Activated CD4-positive, alpha-beta memory T cell treated with anti-CD3 and anti-CD28 coated beads, Interleukin-2, amount 10 ng/mL, durations not matched to agents 7 days and 5 days (primary cell): ENCODE measurements at regions not wholly inside any gene's neighbourhood (a gene's known extent, or its start where the extent isn't known, plus 50 kb on each side); places are given as distances from the start of the nearest gene placed in this dataset.

ENCODE experiments used
- CTCF ChIA-PET: fragments of 350-600 bp; sonication (Branson Sonifier 250); formaldehyde crosslinking; loops from one replicate; lab custom pipeline; 2021; ENCODE audit warnings: antibody characterized with exemption, inconsistent platforms; lab: Charles Lee
- POLR2A ChIA-PET: fragments of 350-600 bp; sonication (Branson Sonifier 250); formaldehyde crosslinking; loops from one replicate; lab custom pipeline; 2021; ENCODE audit warnings: antibody characterized with exemption; lab: Charles Lee
- DNase-seq: peaks from one replicate; pipeline ENCODE4 v3.0.0-alpha.2; 2020
- H3K27ac Mint-ChIP-seq: one replicate; pipeline ENCODE4 v1.8.0; 2021; ENCODE audit warnings: mild to moderate bottlenecking, mixed read lengths
- H3K27me3 Mint-ChIP-seq: one replicate; pipeline ENCODE4 v1.8.0; 2021; ENCODE audit warnings: mixed read lengths
- H3K36me3 Mint-ChIP-seq: one replicate; pipeline ENCODE4 v1.8.0; 2021; ENCODE audit warnings: low read depth, mixed read lengths
- H3K4me1 Mint-ChIP-seq: one replicate; pipeline ENCODE4 v1.8.0; 2021; ENCODE audit warnings: mixed read lengths
- H3K4me3 Mint-ChIP-seq: one replicate; pipeline ENCODE4 v1.8.0; 2021; ENCODE audit warnings: mild to moderate bottlenecking, mixed read lengths
- H3K9me3 Mint-ChIP-seq: one replicate; pipeline ENCODE4 v1.8.0; 2021; ENCODE audit warnings: mixed read lengths

- no peaks in the 10 kb centered on the region for H3K4me1 Mint-ChIP-seq
- DNase-seq, result no peak
- no peak overlapping the region for H3K27ac Mint-ChIP-seq
- CTCF ChIA-PET, result no interaction called here
- H3K36me3 Mint-ChIP-seq, result no peaks in the 10 kb centered on the region
- H3K27me3 Mint-ChIP-seq, result peaks cover 2% of the 10 kb centered on the region
- no peak overlapping the region for H3K4me3 Mint-ChIP-seq
- H3K9me3 Mint-ChIP-seq, result no peaks in the 10 kb centered on the region
- POLR2A ChIA-PET, result no interaction called here
Observed at GRCh38 chr1:209291715-209292114, 291.8 kb upstream of the CAMK1G start.

- Mint-ChIP-seq H3K4me1 (no peaks in the 10 kb centered on the region), H3K27me3 (peaks cover 2% of the 10 kb centered on the region), H3K9me3 (no peaks in the 10 kb centered on the region), H3K36me3 (no peaks in the 10 kb centered on the region), H3K4me3 (no peak overlapping the region), H3K27ac (no peak overlapping the region)
- POLR2A ChIA-PET, result no interaction called here
- no peak for DNase-seq
- CTCF ChIA-PET, result interaction anchor here (0.7 to 1.1 kb wide), 2 partner anchors 52 to 651 kb away, joined by 3 to 4 read pairs; no protein-coding TSS in a partner anchor
Observed at GRCh38 chr1:209302779-209303568, 280.5 kb upstream of the CAMK1G start.

- H3K9me3 Mint-ChIP-seq, result no peaks in the 10 kb centered on the region
- DNase-seq, result no peak
- ChIA-PET POLR2A (no interaction called here), CTCF (interaction anchor here (1.1 kb wide), 1 partner anchor 51 kb away, joined by 3 read pairs; no protein-coding TSS in a partner anchor)
- H3K27me3 Mint-ChIP-seq, result peaks cover 2% of the 10 kb centered on the region
- no peaks in the 10 kb centered on the region for H3K36me3 Mint-ChIP-seq
- no peak overlapping the region for H3K27ac Mint-ChIP-seq
- H3K4me1 Mint-ChIP-seq, result no peaks in the 10 kb centered on the region
- H3K4me3 Mint-ChIP-seq, result no peak overlapping the region
Observed at GRCh38 chr1:209304166-209304565, 279.3 kb upstream of the CAMK1G start.

- POLR2A ChIA-PET, result no interaction called here
- Mint-ChIP-seq H3K27ac (no peak overlapping the region), H3K27me3 (peaks cover 2% of the 10 kb centered on the region), H3K4me3 (no peak overlapping the region), H3K4me1 (no peaks in the 10 kb centered on the region), H3K9me3 (no peaks in the 10 kb centered on the region), H3K36me3 (no peaks in the 10 kb centered on the region)
- CTCF ChIA-PET, result no interaction called here
- no peak for DNase-seq
Observed at GRCh38 chr1:209305221-209305954, 278.1 kb upstream of the CAMK1G start.

- no peaks in the 10 kb centered on the region for H3K4me1 Mint-ChIP-seq
- H3K36me3 Mint-ChIP-seq, result no peaks in the 10 kb centered on the region
- ChIA-PET POLR2A (no interaction called here), CTCF (no interaction called here)
- no peak overlapping the region for H3K27ac Mint-ChIP-seq
- H3K4me3 Mint-ChIP-seq, result no peak overlapping the region
- no peaks in the 10 kb centered on the region for H3K9me3 Mint-ChIP-seq
- H3K27me3 Mint-ChIP-seq, result no peaks in the 10 kb centered on the region
- DNase-seq, result no peak
Observed at GRCh38 chr1:209307846-209308245, 275.7 kb upstream of the CAMK1G start.

GRCh38 chr1:209309198-209309597, 274.3 kb upstream of the CAMK1G start:
- no peak overlapping the region for H3K4me3 Mint-ChIP-seq
- H3K4me1 Mint-ChIP-seq, result no peaks in the 10 kb centered on the region
- POLR2A ChIA-PET, result no interaction called here
- H3K27ac Mint-ChIP-seq, result no peak overlapping the region
- no peaks in the 10 kb centered on the region for H3K36me3 Mint-ChIP-seq
- CTCF ChIA-PET, result no interaction called here
- peaks cover 4% of the 10 kb centered on the region for H3K27me3 Mint-ChIP-seq
- no peak for DNase-seq
- no peaks in the 10 kb centered on the region for H3K9me3 Mint-ChIP-seq

GRCh38 chr1:209311770-209312169, 271.7 kb upstream of the CAMK1G start:
- peaks cover 4% of the 10 kb centered on the region for H3K27me3 Mint-ChIP-seq
- CTCF ChIA-PET, result no interaction called here
- POLR2A ChIA-PET, result no interaction called here

GRCh38 chr1:209316929-209317328, 266.6 kb upstream of the CAMK1G start:
- Mint-ChIP-seq H3K4me3 (no peak overlapping the region), H3K36me3 (no peaks in the 10 kb centered on the region), H3K27me3 (peaks cover 6% of the 10 kb centered on the region), H3K4me1 (no peaks in the 10 kb centered on the region), H3K27ac (no peak overlapping the region), H3K9me3 (no peaks in the 10 kb centered on the region)
- CTCF ChIA-PET, result no interaction called here
- POLR2A ChIA-PET, result no interaction called here
- no peak for DNase-seq

More at GRCh38 chr1:209311770-209312169, 271.7 kb upstream of the CAMK1G start:
- no peak for DNase-seq
- Mint-ChIP-seq H3K36me3 (no peaks in the 10 kb centered on the region), H3K9me3 (no peaks in the 10 kb centered on the region), H3K4me1 (no peaks in the 10 kb centered on the region), H3K4me3 (no peak overlapping the region), H3K27ac (no peak overlapping the region)

GRCh38 chr1:209318181-209319056, 265.1 kb upstream of the CAMK1G start:
- CTCF ChIA-PET, result no interaction called here
- POLR2A ChIA-PET, result no interaction called here
- no peaks in the 10 kb centered on the region for H3K36me3 Mint-ChIP-seq
- H3K27me3 Mint-ChIP-seq, result peaks cover 6% of the 10 kb centered on the region
- H3K4me1 Mint-ChIP-seq, result no peaks in the 10 kb centered on the region
- no peak overlapping the region for H3K4me3 Mint-ChIP-seq
- DNase-seq, result no peak
- H3K9me3 Mint-ChIP-seq, result no peaks in the 10 kb centered on the region
- no peak overlapping the region for H3K27ac Mint-ChIP-seq

GRCh38 chr1:209319057-209319432, 264.5 kb upstream of the CAMK1G start:
- H3K4me1 Mint-ChIP-seq, result no peaks in the 10 kb centered on the region
- H3K27ac Mint-ChIP-seq, result no peak overlapping the region
- ChIA-PET POLR2A (no interaction called here), CTCF (no interaction called here)
- H3K4me3 Mint-ChIP-seq, result no peak overlapping the region
- DNase-seq, result no peak
- no peaks in the 10 kb centered on the region for H3K36me3 Mint-ChIP-seq
- peaks cover 2% of the 10 kb centered on the region for H3K27me3 Mint-ChIP-seq
- no peaks in the 10 kb centered on the region for H3K9me3 Mint-ChIP-seq

- peaks cover 2% of the 10 kb centered on the region for H3K27me3 Mint-ChIP-seq
- H3K9me3 Mint-ChIP-seq, result no peaks in the 10 kb centered on the region
- no peak overlapping the region for H3K27ac Mint-ChIP-seq
- POLR2A ChIA-PET, result no interaction called here
- CTCF ChIA-PET, result interaction anchor here (0.7 kb wide), 1 partner anchor 244 kb away, joined by 6 read pairs; no protein-coding TSS in a partner anchor
- H3K4me1 Mint-ChIP-seq, result no peaks in the 10 kb centered on the region
- H3K36me3 Mint-ChIP-seq, result no peaks in the 10 kb centered on the region
- DNase-seq, result no peak
- H3K4me3 Mint-ChIP-seq, result no peak overlapping the region
Observed at GRCh38 chr1:209319549-209319948, 264.0 kb upstream of the CAMK1G start.

- POLR2A ChIA-PET, result no interaction called here
- CTCF ChIA-PET, result no interaction called here
- Mint-ChIP-seq H3K9me3 (no peaks in the 10 kb centered on the region), H3K27ac (no peak overlapping the region), H3K36me3 (no peaks in the 10 kb centered on the region), H3K27me3 (no peaks in the 10 kb centered on the region), H3K4me1 (no peaks in the 10 kb centered on the region), H3K4me3 (no peak overlapping the region)
- DNase-seq, result no peak
Observed at GRCh38 chr1:209323743-209324142, 259.8 kb upstream of the CAMK1G start.
